ENCODE measurements at regions not wholly inside any gene's neighbourhood (a gene's known extent, or its start where the extent isn't known, plus 50 kb on each side); places are given as distances from the start of the nearest gene placed in this dataset.
"Not testable (repeated sequence)": the region's sequence is repeated elsewhere in the genome, so short reads cannot be mapped to it uniquely, and the experiment has no call there.

- no peak for DNase-seq (ENCODE audit: low read depth)
These were observed 717.3 kb upstream of the ACTRT1 start for GRCh38 chrX:128769495-128769894.

GRCh38 chrX:128759745-128760144 is 707.5 kb upstream of the ACTRT1 start:
- DNase-seq (ENCODE audit: low read depth): peak; percentile 0

GRCh38 chrX:128759177-128759576 is 707.0 kb upstream of the ACTRT1 start:
- no peak for DNase-seq (ENCODE audit: low read depth)

- DNase-seq (ENCODE audit: low read depth): no peak
These were observed 701.9 kb upstream of the ACTRT1 start for GRCh38 chrX:128754130-128754529.

GRCh38 chrX:128739539-128739938 is 687.3 kb upstream of the ACTRT1 start:
- no peak for DNase-seq (ENCODE audit: low read depth)

GRCh38 chrX:128728943-128729342 is 676.7 kb upstream of the ACTRT1 start:
- no peak for DNase-seq (ENCODE audit: low read depth)

GRCh38 chrX:128717635-128718578 is 665.7 kb upstream of the ACTRT1 start:
- no peak for DNase-seq (ENCODE audit: low read depth)

- no peak for DNase-seq (ENCODE audit: low read depth)
These were observed 662.2 kb upstream of the ACTRT1 start for GRCh38 chrX:128714425-128714824.

GRCh38 chrX:128699716-128700285 is 647.6 kb upstream of the ACTRT1 start:
- DNase-seq (ENCODE audit: low read depth): no peak

GRCh38 chrX:128698573-128699181 is 646.5 kb upstream of the ACTRT1 start:
- no peak for DNase-seq (ENCODE audit: low read depth)

- no peak for DNase-seq (ENCODE audit: low read depth)
These were observed 639.7 kb upstream of the ACTRT1 start for GRCh38 chrX:128691872-128692271.

- DNase-seq (ENCODE audit: low read depth): no peak
These were observed 633.2 kb upstream of the ACTRT1 start for GRCh38 chrX:128685387-128685786.

GRCh38 chrX:128676651-128677050 is 624.4 kb upstream of the ACTRT1 start:
- DNase-seq (ENCODE audit: low read depth): peak; percentile 4

- not testable (repeated sequence) for DNase-seq (ENCODE audit: low read depth)
These were observed 622.3 kb upstream of the ACTRT1 start for GRCh38 chrX:128674326-128675086.

- no peak for DNase-seq (ENCODE audit: low read depth)
These were observed 612.0 kb upstream of the ACTRT1 start for GRCh38 chrX:128664211-128664610.

GRCh38 chrX:128653524-128654060 is 601.4 kb upstream of the ACTRT1 start:
- DNase-seq (ENCODE audit: low read depth): no peak

- no peak for DNase-seq (ENCODE audit: low read depth)
These were observed 598.1 kb upstream of the ACTRT1 start for GRCh38 chrX:128650326-128650725.

GRCh38 chrX:128634754-128635153 is 582.6 kb upstream of the ACTRT1 start:
- no peak for DNase-seq (ENCODE audit: low read depth)

- DNase-seq (ENCODE audit: low read depth): no peak
These were observed 571.2 kb upstream of the ACTRT1 start for GRCh38 chrX:128623361-128623760.

GRCh38 chrX:128622296-128622695 is 570.1 kb upstream of the ACTRT1 start:
- no peak for DNase-seq (ENCODE audit: low read depth)

GRCh38 chrX:128619490-128619889 is 567.3 kb upstream of the ACTRT1 start:
- no peak for DNase-seq (ENCODE audit: low read depth)

GRCh38 chrX:128616933-128617332 is 564.7 kb upstream of the ACTRT1 start:
- DNase-seq (ENCODE audit: low read depth): no peak
